ENCODE measurements at regions not wholly inside any gene's neighbourhood (a gene's known extent, or its start where the extent isn't known, plus 50 kb on each side); places are given as distances from the start of the nearest gene placed in this dataset.

GRCh38 chr2:234318361-234318760 lies 178.5 kb downstream of the ARL4C start:
- no peak for TF ChIP-seq CTCF (IDR thresholded peaks at IDR 0.05; ENCODE audit: low read depth, low read length)
- H3K4me3 ChIP-seq (replicated peaks in 1 of 2; ENCODE audit: low read depth in 2 of 2, low read length in 2 of 2), result no peak overlapping the region
- no peak for DNase-seq (ENCODE audit: low read depth in 2 of 2)

- no peak for DNase-seq (ENCODE audit: low read depth in 2 of 2)
- no peak overlapping the region for H3K4me3 ChIP-seq (replicated peaks in 1 of 2; ENCODE audit: low read depth in 2 of 2, low read length in 2 of 2)
- no peak for TF ChIP-seq CTCF (IDR thresholded peaks at IDR 0.05; ENCODE audit: low read depth, low read length)
These were observed 183.3 kb downstream of the ARL4C start for GRCh38 chr2:234313558-234313957.

GRCh38 chr2:234310166-234310565 lies 186.7 kb downstream of the ARL4C start:
- H3K4me3 ChIP-seq (replicated peaks in 1 of 2; ENCODE audit: low read depth in 2 of 2, low read length in 2 of 2), result no peak overlapping the region
- no peak for DNase-seq (ENCODE audit: low read depth in 2 of 2)
- TF ChIP-seq CTCF (IDR thresholded peaks at IDR 0.05; ENCODE audit: low read depth, low read length), result no peak

- no peak for DNase-seq (ENCODE audit: low read depth in 2 of 2)
- no peak overlapping the region for H3K4me3 ChIP-seq (replicated peaks in 1 of 2; ENCODE audit: low read depth in 2 of 2, low read length in 2 of 2)
These were observed 187.4 kb downstream of the ARL4C start for GRCh38 chr2:234309431-234309830.

GRCh38 chr2:234308813-234309195 lies 188.1 kb downstream of the ARL4C start:
- TF ChIP-seq CTCF (IDR thresholded peaks at IDR 0.05; ENCODE audit: low read depth, low read length), result no peak
- peak; percentile 19 to 73 for DNase-seq (ENCODE audit: low read depth in 2 of 2)
- H3K4me3 ChIP-seq (replicated peaks in 1 of 2; ENCODE audit: low read depth in 2 of 2, low read length in 2 of 2), result no peak overlapping the region

More at GRCh38 chr2:234309431-234309830, 187.4 kb downstream of the ARL4C start:
- no peak for TF ChIP-seq CTCF (IDR thresholded peaks at IDR 0.05; ENCODE audit: low read depth, low read length)

GRCh38 chr2:234308073-234308812 lies 188.6 kb downstream of the ARL4C start:
- peak in 1 of 2 donors; percentile 31 for DNase-seq (ENCODE audit: low read depth in 2 of 2)
- TF ChIP-seq CTCF (IDR thresholded peaks at IDR 0.05; ENCODE audit: low read depth, low read length), result peak; percentile 8
- H3K4me3 ChIP-seq (replicated peaks in 1 of 2; ENCODE audit: low read depth in 2 of 2, low read length in 2 of 2), result no peak overlapping the region
